Kidney glomerular epithelial cell (primary cell): ENCODE measurements at regions not wholly inside any gene's neighbourhood (a gene's known extent, or its start where the extent isn't known, plus 50 kb on each side); places are given as distances from the start of the nearest gene placed in this dataset.
"Not testable (repeated sequence)": the region's sequence is repeated elsewhere in the genome, so short reads cannot be mapped to it uniquely, and the experiment has no call there.

Experiments used
- DNase-seq: peaks from one replicate; lab custom pipeline; 2025; lab: John Stamatoyannopoulos, UW

GRCh38 chrX:65971151-65971550 lies 68.7 kb downstream of the VSIG4 start:
- no peak for DNase-seq

- not testable (repeated sequence) for DNase-seq
These were observed 72.7 kb downstream of the VSIG4 start for GRCh38 chrX:65967159-65967558.

- DNase-seq, result no peak
These were observed 78.2 kb downstream of the VSIG4 start for GRCh38 chrX:65961714-65962113.

- DNase-seq, result no peak
These were observed 91.8 kb downstream of the VSIG4 start for GRCh38 chrX:65948103-65948502.

- DNase-seq, result no peak
These were observed 98.1 kb downstream of the VSIG4 start for GRCh38 chrX:65941775-65942174.

- DNase-seq, result no peak
These were observed 106.7 kb downstream of the VSIG4 start for GRCh38 chrX:65933085-65933589.

GRCh38 chrX:65932173-65933084 lies 107.5 kb downstream of the VSIG4 start:
- peak; percentile 1 for DNase-seq

- no peak for DNase-seq
These were observed 111.4 kb downstream of the VSIG4 start for GRCh38 chrX:65928522-65928921.

GRCh38 chrX:65927386-65927785 lies 112.5 kb downstream of the VSIG4 start:
- DNase-seq, result not testable (repeated sequence)

GRCh38 chrX:65926095-65927019 lies 113.5 kb downstream of the VSIG4 start:
- no peak for DNase-seq

- no peak for DNase-seq
These were observed 114.3 kb downstream of the VSIG4 start for GRCh38 chrX:65925592-65925991.

- DNase-seq, result no peak
These were observed 114.9 kb downstream of the VSIG4 start for GRCh38 chrX:65925005-65925404.

GRCh38 chrX:65921363-65921762 lies 118.5 kb downstream of the VSIG4 start:
- no peak for DNase-seq

- DNase-seq, result no peak
These were observed 119.3 kb downstream of the VSIG4 start for GRCh38 chrX:65920620-65921019.

GRCh38 chrX:65910899-65911298 lies 129.0 kb downstream of the VSIG4 start:
- no peak for DNase-seq

- no peak for DNase-seq
These were observed 136.1 kb downstream of the VSIG4 start for GRCh38 chrX:65903750-65904149.

- DNase-seq, result no peak
These were observed 137.9 kb downstream of the VSIG4 start for GRCh38 chrX:65902011-65902410.

- DNase-seq, result no peak
These were observed 138.7 kb downstream of the VSIG4 start for GRCh38 chrX:65900850-65901844.

GRCh38 chrX:65894133-65894532 lies 145.7 kb downstream of the VSIG4 start:
- no peak for DNase-seq

- DNase-seq, result not testable (repeated sequence)
These were observed 148.1 kb downstream of the VSIG4 start for GRCh38 chrX:65891817-65892216.

GRCh38 chrX:65888150-65888549 lies 151.7 kb downstream of the VSIG4 start:
- not testable (repeated sequence) for DNase-seq
